SU-DHL-6 (cell line): ENCODE measurements at regions not wholly inside any gene's neighbourhood (a gene's known extent, or its start where the extent isn't known, plus 50 kb on each side); places are given as distances from the start of the nearest gene placed in this dataset.

ENCODE experiments used
- EZH2phosphoT487 ChIP-seq: fragments of 200-600 bp; sonication (generic), shearing (Covaris generic); conservative IDR thresholded peaks from 2 replicates; pipeline ENCODE4 v1.6.1; 2018; ENCODE audit warnings: mild to moderate bottlenecking, antibody characterized with exemption, low read length, moderate library complexity, mixed read lengths
- TF ChIP-seq, protein P1 (sequence below): fragments of 200-600 bp; sonication (generic); IDR thresholded peaks from one replicate; pipeline ENCODE4 v1.5.1; 2017; ENCODE audit warnings: antibody characterized with exemption, mild to moderate bottlenecking, low read length, moderate library complexity; ENCODE audit not compliant: insufficient read depth, poor library complexity, severe bottlenecking

- TF ChIP-seq, protein P1, sequence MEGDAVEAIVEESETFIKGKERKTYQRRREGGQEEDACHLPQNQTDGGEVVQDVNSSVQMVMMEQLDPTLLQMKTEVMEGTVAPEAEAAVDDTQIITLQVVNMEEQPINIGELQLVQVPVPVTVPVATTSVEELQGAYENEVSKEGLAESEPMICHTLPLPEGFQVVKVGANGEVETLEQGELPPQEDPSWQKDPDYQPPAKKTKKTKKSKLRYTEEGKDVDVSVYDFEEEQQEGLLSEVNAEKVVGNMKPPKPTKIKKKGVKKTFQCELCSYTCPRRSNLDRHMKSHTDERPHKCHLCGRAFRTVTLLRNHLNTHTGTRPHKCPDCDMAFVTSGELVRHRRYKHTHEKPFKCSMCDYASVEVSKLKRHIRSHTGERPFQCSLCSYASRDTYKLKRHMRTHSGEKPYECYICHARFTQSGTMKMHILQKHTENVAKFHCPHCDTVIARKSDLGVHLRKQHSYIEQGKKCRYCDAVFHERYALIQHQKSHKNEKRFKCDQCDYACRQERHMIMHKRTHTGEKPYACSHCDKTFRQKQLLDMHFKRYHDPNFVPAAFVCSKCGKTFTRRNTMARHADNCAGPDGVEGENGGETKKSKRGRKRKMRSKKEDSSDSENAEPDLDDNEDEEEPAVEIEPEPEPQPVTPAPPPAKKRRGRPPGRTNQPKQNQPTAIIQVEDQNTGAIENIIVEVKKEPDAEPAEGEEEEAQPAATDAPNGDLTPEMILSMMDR = no peak
- no peak for TF ChIP-seq EZH2phosphoT487
These were observed 90.9 kb upstream of the NRBF2 start for GRCh38 chr10:63042256-63042655.
